NCI-H1694 treated with DMSO at 0.1 percent for 48 hours (cell line): ENCODE measurements at regions not wholly inside any gene's neighbourhood (a gene's known extent, or its start where the extent isn't known, plus 50 kb on each side); places are given as distances from the start of the nearest gene placed in this dataset.
"Not testable (repeated sequence)": the region's sequence is repeated elsewhere in the genome, so short reads cannot be mapped to it uniquely, and the experiment has no call there.

ENCODE experiments used
- DNase-seq: peaks from one replicate; lab custom pipeline; 2025; lab: John Stamatoyannopoulos, UW

GRCh38 chr10:64023926-64024470 lies 502.8 kb downstream of the REEP3 start:
- DNase-seq = no peak

DNA sequence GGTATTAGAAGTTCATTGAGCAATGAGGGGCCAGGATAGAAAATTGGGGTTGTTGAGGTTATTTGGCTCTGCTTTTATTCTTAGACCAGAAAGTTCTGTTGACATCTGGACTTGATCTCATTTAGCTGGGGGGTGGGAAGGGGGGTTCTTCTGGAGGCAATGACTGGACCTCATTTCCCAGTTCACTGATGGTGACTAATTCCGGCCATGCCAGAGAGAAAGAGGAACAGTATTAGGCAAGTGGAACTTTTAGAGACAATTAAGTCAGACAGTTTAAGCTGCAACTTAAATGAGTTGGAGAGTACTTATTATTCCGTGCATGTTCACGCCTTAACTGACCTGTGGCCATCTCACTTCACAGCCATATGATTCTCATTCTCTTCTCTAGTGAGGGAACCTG lies 512.5 kb downstream of the REEP3 start:
- DNase-seq = no peak

DNA sequence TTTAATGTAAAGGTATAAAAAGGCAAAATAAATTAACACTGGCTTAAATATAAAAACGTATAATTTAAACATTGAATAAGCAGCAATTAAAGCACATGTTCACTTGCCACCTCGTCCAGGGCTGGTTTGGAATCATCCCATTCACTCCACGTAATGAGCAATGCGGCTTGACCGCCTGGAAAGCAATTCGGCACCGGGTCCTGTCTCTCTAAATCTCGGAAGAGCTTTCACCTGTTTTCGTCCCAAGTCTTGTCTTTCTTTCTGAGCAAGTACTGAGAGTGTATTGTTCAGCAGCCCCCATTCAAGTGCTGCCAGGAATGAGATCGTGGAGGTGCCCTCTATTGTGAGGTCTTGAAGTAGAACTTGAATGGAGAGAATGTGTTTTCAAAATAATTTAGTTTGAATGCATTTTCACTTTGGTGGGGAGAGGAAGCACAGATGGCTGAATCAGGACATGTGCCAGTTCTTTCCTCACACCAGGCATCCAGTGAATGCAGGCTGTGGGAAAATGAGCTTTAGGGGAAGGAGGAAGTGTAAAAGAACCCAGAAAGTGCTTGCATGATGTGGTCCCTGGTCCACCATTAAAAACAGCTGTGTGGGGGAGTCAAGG lies 515.2 kb downstream of the REEP3 start:
- no peak for DNase-seq

DNA sequence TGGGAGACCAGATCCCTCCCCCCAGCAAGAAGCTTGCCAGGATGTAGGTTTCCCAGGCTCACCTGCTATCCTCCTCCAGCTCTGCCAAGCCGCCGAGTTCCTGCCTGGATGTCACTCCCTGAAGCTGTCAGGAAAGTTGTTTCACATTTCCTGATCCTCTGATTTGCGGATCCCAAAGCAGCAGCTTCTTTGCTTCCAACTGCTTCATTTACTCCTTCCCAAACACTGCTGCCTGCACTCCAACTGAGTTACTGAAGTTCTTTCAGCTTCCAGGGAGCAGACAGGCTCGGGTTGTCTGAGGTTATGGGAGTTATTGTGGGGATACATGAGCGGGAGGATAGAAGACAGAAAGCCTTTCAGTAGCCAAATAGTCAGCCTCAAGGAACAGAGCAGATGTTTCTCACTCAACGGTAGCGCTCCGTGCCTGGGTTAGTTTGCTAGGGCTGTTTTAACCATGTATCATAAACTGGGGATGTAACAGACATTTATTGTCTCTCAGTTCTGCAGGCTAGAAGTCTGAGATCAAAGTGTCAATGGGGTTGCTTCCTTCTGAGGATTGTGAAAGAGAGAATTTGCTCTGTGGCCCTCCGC lies 516.0 kb downstream of the REEP3 start:
- DNase-seq = no peak

- no peak for DNase-seq
Measured at GRCh38 chr10:64038107-64038506, 516.9 kb downstream of the REEP3 start.

- no peak for DNase-seq
Measured at GRCh38 chr10:64039198-64039597, 518.0 kb downstream of the REEP3 start.

DNA sequence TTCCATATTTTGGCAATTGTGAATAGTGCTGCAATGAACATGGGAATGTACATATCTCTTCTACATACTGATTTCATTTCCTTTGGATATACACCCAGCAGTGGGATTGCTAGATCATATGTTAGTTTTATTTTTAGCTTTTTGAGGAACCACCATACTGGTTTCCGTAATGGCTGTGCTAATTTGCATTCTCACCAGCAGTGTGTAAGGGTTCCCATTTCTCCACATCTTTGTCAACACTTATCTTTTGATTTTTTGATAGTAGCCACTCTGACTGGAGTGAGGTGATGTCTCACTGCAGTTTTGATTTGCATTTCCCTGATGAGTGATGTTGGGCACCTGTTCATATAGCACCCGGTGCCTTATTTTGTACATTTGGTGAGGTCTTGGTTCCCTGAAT lies 519.6 kb downstream of the REEP3 start:
- no peak for DNase-seq

DNA sequence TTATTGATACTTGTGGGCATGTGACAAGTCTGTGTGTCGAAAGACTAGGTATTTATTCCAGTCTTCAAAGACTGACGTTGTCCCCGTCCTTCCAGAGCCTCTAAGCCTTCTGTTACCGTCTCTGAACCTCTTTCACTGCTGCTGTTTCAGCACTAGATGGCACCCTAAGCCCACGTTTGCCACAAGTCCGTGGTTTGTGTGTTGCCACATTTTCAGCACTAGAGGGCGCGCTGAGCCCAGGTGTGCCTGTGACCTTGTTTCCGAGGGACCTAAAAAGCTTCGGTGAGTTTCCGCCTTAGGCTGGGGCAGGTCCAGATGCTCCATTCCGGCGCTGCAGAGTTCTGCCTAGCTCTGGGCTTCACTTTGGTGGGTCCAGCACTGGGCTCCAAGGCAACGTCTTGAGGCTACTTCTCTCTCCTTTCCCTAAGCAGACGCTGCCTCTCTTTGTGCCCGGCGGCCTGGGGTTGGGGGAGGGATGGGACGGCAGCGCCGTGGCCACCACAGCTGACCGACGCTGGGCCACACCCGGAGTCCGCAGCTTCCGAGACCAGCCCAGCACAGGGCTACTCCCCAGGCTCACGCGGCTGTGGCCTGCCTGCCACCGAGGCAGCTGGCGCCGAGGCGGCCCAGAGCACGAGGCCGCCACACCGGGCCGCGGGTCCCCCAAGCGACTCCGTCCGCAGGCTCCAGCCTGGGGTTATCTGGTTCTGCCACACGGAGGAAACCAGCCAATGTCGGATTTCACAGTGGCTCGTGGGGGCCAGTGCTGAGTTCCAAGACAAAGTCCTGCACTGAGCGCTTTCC lies 520.2 kb downstream of the REEP3 start:
- peak; percentile 61 for DNase-seq

DNA sequence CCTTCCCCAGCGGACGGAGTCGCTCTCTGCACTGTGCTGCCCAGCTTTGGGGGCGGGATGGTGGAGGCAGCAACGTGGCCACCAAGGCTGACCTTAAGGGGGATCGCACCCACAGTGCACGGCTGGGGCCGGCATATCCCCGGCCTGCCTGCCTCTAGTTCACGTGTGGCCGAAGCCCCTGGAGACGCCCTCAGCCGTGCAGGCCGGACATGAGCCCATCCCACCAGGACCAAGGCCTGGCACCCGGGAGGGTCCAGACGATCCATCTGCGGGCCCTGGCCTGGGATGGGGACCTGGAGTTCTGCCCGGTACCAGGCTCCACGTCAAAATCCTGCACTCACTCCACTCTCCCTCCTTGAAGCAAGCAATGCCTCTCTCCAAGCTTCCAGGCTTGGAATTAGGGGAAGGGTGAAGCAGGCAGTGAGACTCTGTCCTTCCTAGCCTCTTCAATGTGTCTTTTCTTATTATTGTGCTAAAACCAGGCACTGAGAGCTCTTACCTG lies 520.8 kb downstream of the REEP3 start:
- no peak for DNase-seq

DNA sequence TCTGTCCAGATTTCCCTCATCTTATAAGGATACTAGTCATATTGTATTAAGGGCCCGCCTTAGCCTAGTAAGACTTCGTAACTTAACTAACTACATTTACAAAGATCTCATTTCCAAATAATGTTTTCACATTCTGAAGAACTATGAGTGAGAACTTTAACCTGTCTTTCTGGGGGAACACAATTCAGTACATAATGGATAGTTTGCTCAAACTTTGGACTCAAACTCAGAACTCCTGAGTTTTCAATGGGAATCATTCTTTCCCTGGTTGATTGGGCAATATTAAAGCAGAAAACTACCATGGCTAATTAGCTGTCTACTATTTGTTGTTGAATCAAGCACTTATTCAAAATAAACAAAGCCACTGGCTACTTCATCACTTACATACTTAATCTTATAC lies 522.9 kb downstream of the REEP3 start:
- no peak for DNase-seq

DNA sequence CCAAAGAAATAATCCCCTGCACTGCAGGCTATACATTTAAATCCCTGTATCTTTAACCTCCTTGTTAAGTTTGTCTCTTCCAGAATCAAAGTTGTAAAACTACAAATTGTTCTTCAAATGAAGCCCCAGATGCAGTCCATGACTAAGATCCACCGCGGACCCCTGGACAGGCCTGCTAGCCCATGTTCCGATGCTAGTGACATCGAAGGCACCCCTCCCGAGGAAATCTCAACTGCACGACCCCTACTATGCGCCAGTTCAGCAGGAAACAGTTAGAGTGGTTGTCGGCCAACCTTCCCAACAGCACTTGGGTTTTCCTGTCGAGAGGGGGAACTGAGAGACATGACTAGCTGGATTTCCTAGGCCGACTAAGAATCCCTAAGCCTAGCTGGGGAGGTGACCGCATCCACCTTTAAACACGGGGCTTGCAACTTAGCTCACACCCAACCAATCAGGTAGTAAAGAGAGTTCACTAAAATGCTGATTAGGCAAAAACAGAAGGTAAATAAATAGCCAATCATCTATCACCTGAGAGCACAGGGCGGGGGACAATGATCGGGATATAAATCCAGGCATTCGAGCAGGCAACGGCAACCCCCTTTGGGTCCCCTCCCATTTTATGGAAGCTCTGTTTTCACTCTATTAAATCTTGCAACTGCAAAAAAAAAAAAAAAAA lies 523.9 kb downstream of the REEP3 start:
- DNase-seq = not testable (repeated sequence)

- no peak for DNase-seq
Measured at GRCh38 chr10:64054392-64054791, 533.2 kb downstream of the REEP3 start.

DNA sequence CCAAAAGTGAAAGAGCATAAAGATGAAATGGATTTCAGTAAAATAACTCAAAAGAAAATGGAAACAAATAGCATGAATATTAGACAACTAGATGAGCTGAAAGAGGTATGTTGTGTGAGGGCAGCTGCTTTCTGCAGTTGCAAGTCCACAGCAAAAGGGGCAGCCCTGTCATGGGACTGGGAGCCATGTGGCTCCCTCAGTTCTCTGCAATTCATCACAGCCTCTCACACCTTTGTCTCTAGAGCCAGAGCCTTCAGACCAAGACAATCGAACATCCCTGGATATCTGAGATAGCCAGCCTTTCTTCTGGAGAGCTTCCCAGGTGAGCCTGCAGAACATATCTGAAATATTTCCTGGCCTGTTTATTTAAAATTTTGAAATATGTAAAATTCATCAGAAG lies 538.7 kb downstream of the REEP3 start:
- no peak for DNase-seq

- DNase-seq = no peak
Measured at GRCh38 chr10:64060389-64060788, 539.2 kb downstream of the REEP3 start.

DNA sequence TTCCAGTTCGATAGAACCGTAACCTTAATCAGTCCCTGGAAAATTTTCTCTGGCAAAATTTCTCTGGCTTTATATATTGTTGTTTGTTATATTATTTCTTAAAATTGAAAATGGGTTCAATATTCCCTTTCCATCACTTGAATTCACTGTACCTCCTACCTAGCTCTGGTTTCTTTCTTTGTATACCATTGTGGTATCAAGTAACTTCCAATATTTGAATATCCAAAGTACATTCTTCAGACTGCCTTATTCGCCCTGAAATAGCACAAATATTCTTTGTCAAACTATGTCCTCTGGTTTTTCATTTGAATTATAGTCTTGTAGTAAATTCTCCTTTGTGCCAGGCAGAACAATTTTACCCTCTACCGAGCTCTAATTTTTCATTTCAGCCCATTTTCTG lies 541.6 kb downstream of the REEP3 start:
- DNase-seq = no peak

DNA sequence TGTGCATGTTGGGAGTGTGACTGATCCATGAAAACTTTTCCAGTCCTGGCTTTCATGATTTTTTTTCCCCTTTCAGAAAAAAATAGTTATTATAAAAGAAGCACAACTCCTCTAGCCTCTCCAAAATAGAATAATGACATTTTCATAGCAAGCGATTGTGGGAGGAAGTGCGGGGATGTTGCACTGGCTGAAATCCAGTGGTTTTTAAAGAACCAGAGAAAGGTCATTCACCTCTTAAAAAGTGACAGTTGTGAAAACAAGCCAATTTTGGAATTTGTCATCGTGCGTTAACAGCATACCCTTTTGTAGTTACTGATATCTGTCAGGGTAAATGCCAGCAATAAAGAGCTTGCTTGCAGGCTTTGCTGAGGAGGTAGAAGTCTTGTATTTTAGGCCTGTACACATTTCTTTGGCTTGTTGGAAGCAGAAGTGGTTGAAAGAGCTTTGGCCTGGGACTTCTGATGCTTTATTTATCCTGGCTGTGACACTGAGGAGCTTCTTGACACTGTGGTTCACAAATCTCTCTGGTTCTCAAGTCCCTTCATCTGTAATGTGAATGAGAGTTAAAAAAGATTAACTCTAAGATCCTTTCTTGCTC lies 545.9 kb downstream of the REEP3 start:
- DNase-seq = no peak

DNA sequence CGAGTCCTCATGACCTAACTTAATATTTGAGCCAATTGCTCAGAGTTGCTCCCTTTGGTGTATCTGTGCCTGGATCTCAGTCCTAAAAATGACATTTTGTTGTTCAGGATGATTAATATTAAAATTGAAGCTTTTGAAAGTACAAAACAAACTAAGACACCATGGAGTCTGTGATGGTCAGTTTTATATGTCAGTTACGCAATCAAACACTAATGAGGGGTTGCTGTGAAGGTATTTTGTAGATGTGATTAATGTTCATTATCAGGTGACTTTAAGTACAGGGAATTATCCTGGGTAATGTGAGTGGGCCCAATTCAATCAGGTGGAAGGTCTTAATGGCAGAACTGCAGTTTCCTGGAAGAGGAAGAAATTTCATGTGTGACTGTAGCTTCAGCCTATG lies 546.7 kb downstream of the REEP3 start:
- no peak for DNase-seq

DNA sequence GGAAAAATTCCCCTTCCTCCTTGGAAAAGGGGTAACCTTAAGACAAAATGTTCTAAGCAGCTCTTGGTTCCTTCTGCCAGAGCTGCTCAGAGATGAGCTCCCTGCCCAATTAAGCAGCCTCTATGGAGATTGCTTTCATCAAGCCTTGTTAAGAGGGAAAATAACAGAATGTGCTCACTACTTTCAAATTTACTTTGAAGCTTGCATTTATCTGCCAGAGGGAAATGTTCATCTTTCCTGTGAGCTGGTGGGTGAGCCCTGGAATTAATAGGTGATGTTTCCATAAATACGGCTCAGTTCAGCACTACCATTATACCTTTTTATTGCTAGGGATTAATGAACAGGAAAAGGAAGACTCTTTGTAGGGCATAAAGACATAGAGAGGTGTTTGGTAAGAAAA lies 549.0 kb downstream of the REEP3 start:
- DNase-seq = no peak

- no peak for DNase-seq
Measured at GRCh38 chr10:64071218-64071617, 550.0 kb downstream of the REEP3 start.

DNA sequence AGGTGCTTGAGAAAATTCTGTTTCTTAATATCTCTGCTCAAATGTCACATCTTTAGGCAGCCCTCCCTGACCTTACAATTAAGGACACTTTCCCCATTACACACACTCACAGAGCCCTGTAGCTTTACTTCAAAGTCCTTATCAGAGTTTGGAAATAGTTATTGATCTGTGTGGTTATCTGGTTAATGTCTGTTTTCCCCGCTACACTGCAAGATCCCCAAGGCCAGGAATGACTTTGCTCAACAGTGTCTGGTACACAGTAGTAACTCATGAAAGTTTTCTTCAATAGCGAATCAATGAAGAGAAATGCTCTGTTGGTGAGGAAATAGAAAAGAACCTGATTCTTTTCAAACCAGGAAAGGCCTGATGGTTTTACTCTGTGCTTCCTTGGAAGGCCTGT lies 554.4 kb downstream of the REEP3 start:
- DNase-seq = no peak

- DNase-seq = no peak
Measured at GRCh38 chr10:64076322-64076940, 555.2 kb downstream of the REEP3 start.

DNA sequence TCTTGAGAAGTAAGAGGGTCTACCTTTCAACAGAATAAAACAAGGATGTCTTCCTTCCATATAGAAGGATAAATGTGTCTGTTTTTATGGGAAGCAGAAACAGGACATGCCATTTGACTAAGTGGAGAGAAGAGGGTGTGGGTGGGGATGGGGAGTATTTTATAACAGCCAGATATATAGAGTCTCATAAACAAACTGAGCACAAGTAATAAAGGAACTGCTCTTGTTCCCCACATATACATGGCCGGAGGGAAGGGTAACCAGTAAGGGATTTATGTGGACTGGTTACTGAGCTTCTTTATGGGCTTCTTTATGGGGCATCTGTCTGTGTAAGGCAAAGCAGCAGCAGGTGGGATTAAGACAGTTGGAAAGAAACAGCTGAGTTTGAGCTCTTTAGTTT lies 558.1 kb downstream of the REEP3 start:
- DNase-seq = no peak
